ENCODE measurements at regions not wholly inside any gene's neighbourhood (a gene's known extent, or its start where the extent isn't known, plus 50 kb on each side); places are given as distances from the start of the nearest gene placed in this dataset.

GRCh38 chr1:106517224-106517623, 539.2 kb upstream of the PRMT6 start:
- no peak for TF ChIP-seq CTCF (IDR thresholded peaks at IDR 0.05; ENCODE audit: low read depth, low read length)
- no peak for TF ChIP-seq MAX (IDR thresholded peaks at IDR 0.05; ENCODE audit: low read depth, low read length)
- TF ChIP-seq POLR2A (IDR thresholded peaks at IDR 0.05; ENCODE audit: extremely low read depth, insufficient read length): no peak
- no peak for TF ChIP-seq MYC (IDR thresholded peaks at IDR 0.05; ENCODE audit: low read depth, low read length)
- no peak overlapping the region for H3K4me3 ChIP-seq (ENCODE audit: low read depth, low read length)
- DNase-seq (ENCODE audit: low read depth): no peak

GRCh38 chr1:106523497-106523896, 533.0 kb upstream of the PRMT6 start:
- H3K4me3 ChIP-seq (ENCODE audit: low read depth, low read length): no peak overlapping the region
- no peak for DNase-seq (ENCODE audit: low read depth)
- TF ChIP-seq MAX (IDR thresholded peaks at IDR 0.05; ENCODE audit: low read depth, low read length) (no peak), MYC (IDR thresholded peaks at IDR 0.05; ENCODE audit: low read depth, low read length) (no peak), POLR2A (IDR thresholded peaks at IDR 0.05; ENCODE audit: extremely low read depth, insufficient read length) (no peak), CTCF (IDR thresholded peaks at IDR 0.05; ENCODE audit: low read depth, low read length) (no peak)

GRCh38 chr1:106524631-106525030, 531.8 kb upstream of the PRMT6 start:
- TF ChIP-seq POLR2A (IDR thresholded peaks at IDR 0.05; ENCODE audit: extremely low read depth, insufficient read length) (no peak), MYC (IDR thresholded peaks at IDR 0.05; ENCODE audit: low read depth, low read length) (no peak), CTCF (IDR thresholded peaks at IDR 0.05; ENCODE audit: low read depth, low read length) (no peak), MAX (IDR thresholded peaks at IDR 0.05; ENCODE audit: low read depth, low read length) (no peak)
- DNase-seq (ENCODE audit: low read depth): no peak
- H3K4me3 ChIP-seq (ENCODE audit: low read depth, low read length): no peak overlapping the region

GRCh38 chr1:106526650-106527049, 529.8 kb upstream of the PRMT6 start:
- no peak overlapping the region for H3K4me3 ChIP-seq (ENCODE audit: low read depth, low read length)
- no peak for DNase-seq (ENCODE audit: low read depth)
- TF ChIP-seq CTCF (IDR thresholded peaks at IDR 0.05; ENCODE audit: low read depth, low read length) (no peak), MAX (IDR thresholded peaks at IDR 0.05; ENCODE audit: low read depth, low read length) (no peak), MYC (IDR thresholded peaks at IDR 0.05; ENCODE audit: low read depth, low read length) (no peak), POLR2A (IDR thresholded peaks at IDR 0.05; ENCODE audit: extremely low read depth, insufficient read length) (no peak)

GRCh38 chr1:106534612-106535011, 521.9 kb upstream of the PRMT6 start:
- DNase-seq (ENCODE audit: low read depth): peak; percentile 4
- H3K4me3 ChIP-seq (ENCODE audit: low read depth, low read length): no peak overlapping the region
- TF ChIP-seq MYC (IDR thresholded peaks at IDR 0.05; ENCODE audit: low read depth, low read length) (no peak), CTCF (IDR thresholded peaks at IDR 0.05; ENCODE audit: low read depth, low read length) (no peak), POLR2A (IDR thresholded peaks at IDR 0.05; ENCODE audit: extremely low read depth, insufficient read length) (no peak), MAX (IDR thresholded peaks at IDR 0.05; ENCODE audit: low read depth, low read length) (no peak)

- no peak for DNase-seq (ENCODE audit: low read depth)
- TF ChIP-seq POLR2A (IDR thresholded peaks at IDR 0.05; ENCODE audit: extremely low read depth, insufficient read length): no peak
- TF ChIP-seq MAX (IDR thresholded peaks at IDR 0.05; ENCODE audit: low read depth, low read length): no peak
- TF ChIP-seq MYC (IDR thresholded peaks at IDR 0.05; ENCODE audit: low read depth, low read length): no peak
- TF ChIP-seq CTCF (IDR thresholded peaks at IDR 0.05; ENCODE audit: low read depth, low read length): no peak
Observed at GRCh38 chr1:106536741-106537140, 519.7 kb upstream of the PRMT6 start.

More at GRCh38 chr1:106536741-106537140, 519.7 kb upstream of the PRMT6 start:
- H3K4me3 ChIP-seq (ENCODE audit: low read depth, low read length): no peak overlapping the region
